ENCODE measurements at regions not wholly inside any gene's neighbourhood (a gene's known extent, or its start where the extent isn't known, plus 50 kb on each side); places are given as distances from the start of the nearest gene placed in this dataset.

GRCh38 chr15:77557564-77557963, 75.1 kb downstream of the LINGO1 start:
- Histone ChIP-seq H3K4me3 (ENCODE audit: low read length in 2 of 2) (no peak overlapping the region), H3K27me3 (ENCODE audit: control insufficient read depth in 1 of 2, insufficient read depth in 2 of 2, low read length in 1 of 2) (no peaks in the 10 kb centered on the region), H3K4me1 (ENCODE audit: control insufficient read depth in 1 of 2, insufficient read depth in 2 of 2, low read length in 2 of 2) (no peaks in the 10 kb centered on the region), H3K36me3 (ENCODE audit: control insufficient read depth in 1 of 2, insufficient read depth in 2 of 2, low read length in 1 of 2) (no peaks in the 10 kb centered on the region), H3K27ac (ENCODE audit: low read depth in 1 of 2, low read length in 2 of 2) (no peak overlapping the region), H3K9me3 (ENCODE audit: control insufficient read depth, low read length) (no peaks in the 10 kb centered on the region)
- no peak for DNase-seq
- intact Hi-C loops (cut with DNase I), result no loop called here
- 91 to 92% methylated on average over 1 of the region's 1 CpG for WGBS, 2 donors
- no peak for ATAC-seq (ENCODE audit: low FRiP score)

GRCh38 chr15:77557144-77557543, 75.6 kb downstream of the LINGO1 start:
- WGBS, 2 donors, result 76 to 83% methylated on average over 10 of the region's 10 CpGs
- no peak for ATAC-seq (ENCODE audit: low FRiP score)
- H3K4me1 ChIP-seq (ENCODE audit: control insufficient read depth in 1 of 2, insufficient read depth in 2 of 2, low read length in 2 of 2), result no peaks in the 10 kb centered on the region
- no peaks in the 10 kb centered on the region for H3K36me3 ChIP-seq (ENCODE audit: control insufficient read depth in 1 of 2, insufficient read depth in 2 of 2, low read length in 1 of 2)
- DNase-seq, result no peak
- intact Hi-C loops (cut with DNase I), result no loop called here
- no peaks in the 10 kb centered on the region for H3K27me3 ChIP-seq (ENCODE audit: control insufficient read depth in 1 of 2, insufficient read depth in 2 of 2, low read length in 1 of 2)
- H3K4me3 ChIP-seq (ENCODE audit: low read length in 2 of 2), result no peak overlapping the region
- no peak overlapping the region for H3K27ac ChIP-seq (ENCODE audit: low read depth in 1 of 2, low read length in 2 of 2)
- H3K9me3 ChIP-seq (ENCODE audit: control insufficient read depth, low read length), result no peaks in the 10 kb centered on the region

- 94 to 96% methylated on average over 7 of the region's 7 CpGs for WGBS, 2 donors
- Histone ChIP-seq H3K4me1 (ENCODE audit: control insufficient read depth in 1 of 2, insufficient read depth in 2 of 2, low read length in 2 of 2) (no peaks in the 10 kb centered on the region), H3K27me3 (ENCODE audit: control insufficient read depth in 1 of 2, insufficient read depth in 2 of 2, low read length in 1 of 2) (no peaks in the 10 kb centered on the region), H3K9me3 (ENCODE audit: control insufficient read depth, low read length) (no peaks in the 10 kb centered on the region), H3K4me3 (ENCODE audit: low read length in 2 of 2) (no peak overlapping the region), H3K27ac (ENCODE audit: low read depth in 1 of 2, low read length in 2 of 2) (no peak overlapping the region), H3K36me3 (ENCODE audit: control insufficient read depth in 1 of 2, insufficient read depth in 2 of 2, low read length in 1 of 2) (no peaks in the 10 kb centered on the region)
- ATAC-seq (ENCODE audit: low FRiP score), result no peak
- intact Hi-C loops (cut with DNase I), result no loop called here
- DNase-seq, result no peak
Observed at GRCh38 chr15:77556622-77557021, 76.1 kb downstream of the LINGO1 start.

- WGBS, 2 donors, result 93 to 98% methylated on average over 8 of the region's 8 CpGs
- intact Hi-C loops (cut with DNase I), result no loop called here
Observed at GRCh38 chr15:77555232-77555631, 77.5 kb downstream of the LINGO1 start.

GRCh38 chr15:77554306-77555080, 78.2 kb downstream of the LINGO1 start:
- Histone ChIP-seq H3K9me3 (ENCODE audit: control insufficient read depth, low read length) (no peaks in the 10 kb centered on the region), H3K4me1 (ENCODE audit: control insufficient read depth in 1 of 2, insufficient read depth in 2 of 2, low read length in 2 of 2) (no peaks in the 10 kb centered on the region), H3K27me3 (ENCODE audit: control insufficient read depth in 1 of 2, insufficient read depth in 2 of 2, low read length in 1 of 2) (no peaks in the 10 kb centered on the region), H3K27ac (ENCODE audit: low read depth in 1 of 2, low read length in 2 of 2) (no peak overlapping the region), H3K36me3 (ENCODE audit: control insufficient read depth in 1 of 2, insufficient read depth in 2 of 2, low read length in 1 of 2) (no peaks in the 10 kb centered on the region), H3K4me3 (ENCODE audit: low read length in 2 of 2) (no peak overlapping the region)
- intact Hi-C loops (cut with DNase I), result no loop called here
- ATAC-seq (ENCODE audit: low FRiP score), result no peak
- WGBS, 2 donors, result 76 to 77% methylated on average over 11 of the region's 11 CpGs
- DNase-seq, result no peak

More at GRCh38 chr15:77555232-77555631, 77.5 kb downstream of the LINGO1 start:
- Histone ChIP-seq H3K27me3 (ENCODE audit: control insufficient read depth in 1 of 2, insufficient read depth in 2 of 2, low read length in 1 of 2) (no peaks in the 10 kb centered on the region), H3K9me3 (ENCODE audit: control insufficient read depth, low read length) (no peaks in the 10 kb centered on the region), H3K4me3 (ENCODE audit: low read length in 2 of 2) (no peak overlapping the region), H3K4me1 (ENCODE audit: control insufficient read depth in 1 of 2, insufficient read depth in 2 of 2, low read length in 2 of 2) (no peaks in the 10 kb centered on the region), H3K27ac (ENCODE audit: low read depth in 1 of 2, low read length in 2 of 2) (no peak overlapping the region), H3K36me3 (ENCODE audit: control insufficient read depth in 1 of 2, insufficient read depth in 2 of 2, low read length in 1 of 2) (no peaks in the 10 kb centered on the region)
- ATAC-seq (ENCODE audit: low FRiP score), result no peak
- DNase-seq, result no peak

GRCh38 chr15:77553695-77554094, 79.0 kb downstream of the LINGO1 start:
- H3K27ac ChIP-seq (ENCODE audit: low read depth in 1 of 2, low read length in 2 of 2), result no peak overlapping the region
- H3K4me3 ChIP-seq (ENCODE audit: low read length in 2 of 2), result no peak overlapping the region
- no peaks in the 10 kb centered on the region for H3K9me3 ChIP-seq (ENCODE audit: control insufficient read depth, low read length)
- no peak for ATAC-seq (ENCODE audit: low FRiP score)
- DNase-seq, result no peak
- no peaks in the 10 kb centered on the region for H3K36me3 ChIP-seq (ENCODE audit: control insufficient read depth in 1 of 2, insufficient read depth in 2 of 2, low read length in 1 of 2)
- intact Hi-C loops (cut with DNase I), result no loop called here
- WGBS, 2 donors, result 91 to 94% methylated on average over 6 of the region's 6 CpGs
- H3K4me1 ChIP-seq (ENCODE audit: control insufficient read depth in 1 of 2, insufficient read depth in 2 of 2, low read length in 2 of 2), result no peaks in the 10 kb centered on the region
- H3K27me3 ChIP-seq (ENCODE audit: control insufficient read depth in 1 of 2, insufficient read depth in 2 of 2, low read length in 1 of 2), result no peaks in the 10 kb centered on the region

- intact Hi-C loops (cut with DNase I), result no loop called here
- ATAC-seq (ENCODE audit: low FRiP score) (no peak), DNase-seq (no peak)
- no peak overlapping the region for H3K4me3 ChIP-seq (ENCODE audit: low read length in 2 of 2)
- no peaks in the 10 kb centered on the region for H3K27me3 ChIP-seq (ENCODE audit: control insufficient read depth in 1 of 2, insufficient read depth in 2 of 2, low read length in 1 of 2)
- no peaks in the 10 kb centered on the region for H3K9me3 ChIP-seq (ENCODE audit: control insufficient read depth, low read length)
- H3K27ac ChIP-seq (ENCODE audit: low read depth in 1 of 2, low read length in 2 of 2), result no peak overlapping the region
- no peaks in the 10 kb centered on the region for H3K36me3 ChIP-seq (ENCODE audit: control insufficient read depth in 1 of 2, insufficient read depth in 2 of 2, low read length in 1 of 2)
- no peaks in the 10 kb centered on the region for H3K4me1 ChIP-seq (ENCODE audit: control insufficient read depth in 1 of 2, insufficient read depth in 2 of 2, low read length in 2 of 2)
- 92 to 95% methylated on average over 3 of the region's 3 CpGs for WGBS, 2 donors
Observed at GRCh38 chr15:77553257-77553656, 79.5 kb downstream of the LINGO1 start.

GRCh38 chr15:77552066-77552465, 80.6 kb downstream of the LINGO1 start:
- H3K9me3 ChIP-seq (ENCODE audit: control insufficient read depth, low read length), result no peaks in the 10 kb centered on the region
- no peak for DNase-seq
- no peak overlapping the region for H3K27ac ChIP-seq (ENCODE audit: low read depth in 1 of 2, low read length in 2 of 2)
- WGBS, 2 donors, result 92 to 95% methylated on average over 3 to 4 of the region's 4 CpGs
- H3K27me3 ChIP-seq (ENCODE audit: control insufficient read depth in 1 of 2, insufficient read depth in 2 of 2, low read length in 1 of 2), result no peaks in the 10 kb centered on the region
- intact Hi-C loops (cut with DNase I), result no loop called here
- ATAC-seq (ENCODE audit: low FRiP score), result no peak
- H3K4me3 ChIP-seq (ENCODE audit: low read length in 2 of 2), result no peak overlapping the region
- H3K4me1 ChIP-seq (ENCODE audit: control insufficient read depth in 1 of 2, insufficient read depth in 2 of 2, low read length in 2 of 2), result no peaks in the 10 kb centered on the region
- no peaks in the 10 kb centered on the region for H3K36me3 ChIP-seq (ENCODE audit: control insufficient read depth in 1 of 2, insufficient read depth in 2 of 2, low read length in 1 of 2)
